Fibroblast of mammary gland (primary cell): ENCODE measurements at regions not wholly inside any gene's neighbourhood (a gene's known extent, or its start where the extent isn't known, plus 50 kb on each side); places are given as distances from the start of the nearest gene placed in this dataset.

Experiments used
- DNase-seq: peaks from one replicate; pipeline ENCODE4 v3.0.0-alpha.2; 2010; ENCODE audit warnings: low read depth
- H3K4me3 ChIP-seq: 2 replicates; pipeline ENCODE4 v1.5.1; 2011; ENCODE audit warnings: low read depth, mild to moderate bottlenecking, low read length, moderate library complexity; ENCODE audit not compliant: control insufficient read depth
- CTCF ChIP-seq: conservative IDR thresholded peaks from 2 replicates; pipeline ENCODE4 v1.5.1; 2011; ENCODE audit warnings: low read depth, low read length, inconsistent platforms; ENCODE audit not compliant: control insufficient read depth, insufficient read depth

DNA sequence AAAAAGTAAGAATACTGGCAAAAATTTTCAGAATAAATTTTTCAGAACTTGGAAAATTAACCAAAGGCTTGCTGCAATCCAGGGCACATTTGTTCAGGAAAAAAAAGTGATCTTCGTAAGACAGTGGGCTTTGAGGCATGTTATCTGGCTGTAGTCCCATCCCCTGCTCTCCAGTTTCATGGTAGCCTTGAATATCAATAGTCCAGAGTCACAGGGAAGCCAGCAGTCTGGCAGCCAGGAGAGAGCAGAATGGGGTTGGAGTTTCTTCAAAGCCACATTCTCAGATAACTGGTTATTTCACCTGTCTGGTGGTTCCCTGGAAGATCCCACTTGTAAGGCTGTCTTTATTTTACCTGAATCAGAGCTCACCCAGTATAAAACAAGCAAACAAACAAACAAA, 669.3 kb downstream of the MATN1 start:
- H3K4me3 ChIP-seq, result no peak overlapping the region
- no peak for TF ChIP-seq CTCF
- no peak for DNase-seq

- DNase-seq, result no peak
- TF ChIP-seq CTCF, result no peak
Measured at GRCh38 chr1:30052178-30052577, 671.2 kb downstream of the MATN1 start.

GRCh38 chr1:30051777-30052176, 671.6 kb downstream of the MATN1 start:
- TF ChIP-seq CTCF, result no peak
- DNase-seq, result no peak
- H3K4me3 ChIP-seq, result no peak overlapping the region

More at GRCh38 chr1:30052178-30052577, 671.2 kb downstream of the MATN1 start:
- no peak overlapping the region for H3K4me3 ChIP-seq

DNA sequence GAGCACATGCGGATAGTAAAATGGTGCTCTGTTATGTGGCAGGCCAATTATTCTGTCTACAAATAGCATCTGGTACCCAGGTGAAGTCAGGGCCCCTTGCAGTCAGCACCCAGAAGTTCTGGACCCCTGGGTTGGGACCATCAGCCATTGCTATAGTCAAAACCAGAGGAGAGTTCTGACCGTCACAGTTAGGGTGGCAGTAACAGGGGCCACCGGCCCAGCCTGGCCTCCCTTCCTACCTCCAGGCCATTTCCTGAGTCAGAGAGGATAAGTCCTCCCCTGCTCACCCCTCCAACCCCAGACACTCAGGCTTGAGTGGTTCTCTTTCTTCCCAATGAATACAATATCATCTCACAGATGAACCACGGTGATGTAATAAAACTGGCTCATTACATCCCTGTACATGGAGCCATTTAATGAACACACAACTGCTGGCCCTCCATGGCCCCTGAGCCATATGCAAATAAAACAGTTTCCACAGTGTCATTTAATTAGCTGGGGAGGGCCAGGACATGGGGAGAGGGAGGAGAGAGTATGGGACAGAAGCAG, 673.6 kb downstream of the MATN1 start:
- H3K4me3 ChIP-seq, result no peak overlapping the region
- no peak for TF ChIP-seq CTCF
- no peak for DNase-seq

- no peak overlapping the region for H3K4me3 ChIP-seq
- TF ChIP-seq CTCF, result no peak
- no peak for DNase-seq
Measured at GRCh38 chr1:30048905-30049304, 674.5 kb downstream of the MATN1 start.

DNA sequence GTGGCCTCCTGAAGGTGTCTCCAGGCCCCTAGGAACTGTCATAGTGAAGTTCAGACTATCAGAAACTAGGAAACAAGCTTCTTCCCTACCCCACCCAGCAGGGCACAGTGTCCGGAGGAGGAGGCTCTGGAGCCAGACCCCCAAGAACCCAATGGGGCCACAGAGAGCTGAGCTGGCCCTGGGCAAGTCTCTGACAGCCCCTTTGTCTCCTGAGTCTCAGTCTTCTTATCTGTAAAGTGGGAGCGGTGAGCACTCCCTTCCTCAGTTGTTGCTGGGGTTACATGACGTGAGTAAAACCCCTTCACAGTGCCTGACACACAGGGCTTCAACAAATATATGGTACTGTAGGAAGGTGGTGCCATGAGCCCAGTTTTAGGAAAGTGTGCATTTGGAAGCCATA, 675.8 kb downstream of the MATN1 start:
- DNase-seq, result no peak
- no peak for TF ChIP-seq CTCF
- no peak overlapping the region for H3K4me3 ChIP-seq

DNA sequence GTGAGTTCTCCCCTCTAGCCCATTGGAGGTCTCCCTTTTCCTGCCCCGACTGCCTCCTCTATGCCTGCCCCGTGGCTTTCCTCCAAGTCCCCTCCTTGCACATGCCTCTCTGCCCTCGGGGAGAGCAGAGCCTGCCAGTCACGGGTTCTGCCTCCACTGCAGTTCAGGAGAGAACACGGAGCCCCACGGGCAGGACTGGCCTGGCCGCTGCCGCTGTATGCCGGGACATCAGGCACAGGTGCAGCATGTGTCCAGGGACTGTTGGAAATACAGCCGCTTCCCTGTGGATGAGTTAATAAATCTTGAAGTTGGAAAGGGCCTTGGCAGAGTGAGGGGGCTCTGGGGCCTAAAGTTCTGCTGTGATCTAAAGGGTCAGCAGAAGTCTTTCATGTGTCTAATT, 676.6 kb downstream of the MATN1 start:
- no peak for TF ChIP-seq CTCF
- no peak overlapping the region for H3K4me3 ChIP-seq
- no peak for DNase-seq
